ENCODE measurements at regions not wholly inside any gene's neighbourhood (a gene's known extent, or its start where the extent isn't known, plus 50 kb on each side); places are given as distances from the start of the nearest gene placed in this dataset.

DNA sequence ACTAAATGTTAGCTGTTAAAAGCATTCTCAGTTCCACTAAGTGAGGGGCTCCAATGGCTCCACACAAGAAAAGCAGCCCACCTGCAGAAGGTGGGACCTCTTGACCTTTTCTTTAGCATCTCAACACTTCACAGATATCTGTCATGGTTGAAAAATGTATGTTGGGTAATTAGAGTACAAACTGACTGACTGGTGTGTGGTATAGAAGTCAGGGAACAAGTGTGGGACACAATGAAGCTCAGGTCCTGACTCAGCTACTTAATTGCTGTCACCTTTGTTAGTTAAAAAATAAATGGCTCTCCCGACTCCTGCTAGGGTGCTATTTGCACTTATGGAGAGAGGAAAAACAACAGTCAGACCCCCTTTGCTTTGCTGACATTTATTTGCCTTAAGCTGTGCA lies 299.0 kb downstream of the TTC6 start:
- WGBS, 2 donors = 25 to 47% methylated on average over 1 of the region's 1 CpG
- intact Hi-C loops (cut with DNase I) = no loop called here
- FAIRE-seq (no peak), DNase-seq (no peak), ATAC-seq (no peak)
- no peak overlapping the region for H3K27ac ChIP-seq
- peaks cover 0 to 6% (median 0%) of the 10 kb centered on the region in 4 donors for H3K27me3 ChIP-seq
- H3K9me3 ChIP-seq = no peaks in the 10 kb centered on the region
- TF ChIP-seq, protein P1, sequence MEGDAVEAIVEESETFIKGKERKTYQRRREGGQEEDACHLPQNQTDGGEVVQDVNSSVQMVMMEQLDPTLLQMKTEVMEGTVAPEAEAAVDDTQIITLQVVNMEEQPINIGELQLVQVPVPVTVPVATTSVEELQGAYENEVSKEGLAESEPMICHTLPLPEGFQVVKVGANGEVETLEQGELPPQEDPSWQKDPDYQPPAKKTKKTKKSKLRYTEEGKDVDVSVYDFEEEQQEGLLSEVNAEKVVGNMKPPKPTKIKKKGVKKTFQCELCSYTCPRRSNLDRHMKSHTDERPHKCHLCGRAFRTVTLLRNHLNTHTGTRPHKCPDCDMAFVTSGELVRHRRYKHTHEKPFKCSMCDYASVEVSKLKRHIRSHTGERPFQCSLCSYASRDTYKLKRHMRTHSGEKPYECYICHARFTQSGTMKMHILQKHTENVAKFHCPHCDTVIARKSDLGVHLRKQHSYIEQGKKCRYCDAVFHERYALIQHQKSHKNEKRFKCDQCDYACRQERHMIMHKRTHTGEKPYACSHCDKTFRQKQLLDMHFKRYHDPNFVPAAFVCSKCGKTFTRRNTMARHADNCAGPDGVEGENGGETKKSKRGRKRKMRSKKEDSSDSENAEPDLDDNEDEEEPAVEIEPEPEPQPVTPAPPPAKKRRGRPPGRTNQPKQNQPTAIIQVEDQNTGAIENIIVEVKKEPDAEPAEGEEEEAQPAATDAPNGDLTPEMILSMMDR (IDR thresholded peaks at IDR 0.05) = no peak
- no peaks in the 10 kb centered on the region for H3K4me1 ChIP-seq
- H3K36me3 ChIP-seq = no peaks in the 10 kb centered on the region
- H3K4me3 ChIP-seq = no peak overlapping the region

DNA sequence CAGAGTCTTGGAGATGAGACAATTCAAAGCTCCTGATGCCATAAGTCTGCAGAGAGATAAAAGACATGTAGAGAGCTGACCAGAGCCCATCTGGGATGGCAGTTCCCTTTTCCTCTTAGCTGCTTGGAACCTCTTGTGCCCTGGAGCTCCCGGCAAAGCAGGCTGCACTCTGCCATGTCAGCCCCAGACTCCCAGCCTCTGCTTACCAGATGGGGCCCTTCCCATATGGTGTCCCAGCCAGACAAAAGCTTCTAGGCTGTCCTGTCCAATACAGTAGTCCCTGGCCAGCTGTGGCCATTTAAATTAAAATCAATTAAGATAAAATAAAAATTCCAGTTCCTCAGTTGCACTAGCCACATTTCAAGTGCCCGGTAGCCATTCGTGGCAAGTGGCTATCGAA lies 303.9 kb downstream of the TTC6 start:
- FAIRE-seq = no peak
- H3K4me3 ChIP-seq = no peak overlapping the region
- no peak for DNase-seq
- intact Hi-C loops (cut with DNase I) = no loop called here
- no peaks in the 10 kb centered on the region for H3K36me3 ChIP-seq
- H3K4me1 ChIP-seq = no peaks in the 10 kb centered on the region
- H3K27me3 ChIP-seq = peaks cover 0 to 6% (median 0%) of the 10 kb centered on the region in 4 donors
- H3K27ac ChIP-seq = no peak overlapping the region
- TF ChIP-seq, protein P1 (IDR thresholded peaks at IDR 0.05) = no peak
- H3K9me3 ChIP-seq = no peaks in the 10 kb centered on the region
- no peak for ATAC-seq
- 71 to 95% methylated on average over 4 of the region's 4 CpGs for WGBS, 2 donors

DNA sequence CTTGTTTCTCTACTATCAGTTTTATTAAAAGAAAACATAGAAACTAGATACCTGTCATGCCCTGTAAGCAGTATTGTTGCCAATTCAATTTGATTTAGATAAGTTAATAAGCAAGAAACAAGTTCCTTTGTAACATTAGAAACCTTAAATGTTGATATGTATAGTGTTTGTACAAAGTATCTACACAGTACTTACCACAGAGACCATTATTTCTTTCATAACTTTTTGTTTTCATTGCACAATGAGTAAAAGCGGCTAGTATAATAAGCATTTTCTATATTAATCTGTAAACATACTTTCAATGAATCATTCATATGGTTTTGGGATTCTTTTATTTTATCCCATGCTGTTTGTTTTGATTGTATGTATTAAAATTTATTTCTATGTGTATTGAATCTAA lies 305.1 kb downstream of the TTC6 start:
- 68% methylated on average over 1 of the region's 1 CpG for WGBS, 2 donors

DNA sequence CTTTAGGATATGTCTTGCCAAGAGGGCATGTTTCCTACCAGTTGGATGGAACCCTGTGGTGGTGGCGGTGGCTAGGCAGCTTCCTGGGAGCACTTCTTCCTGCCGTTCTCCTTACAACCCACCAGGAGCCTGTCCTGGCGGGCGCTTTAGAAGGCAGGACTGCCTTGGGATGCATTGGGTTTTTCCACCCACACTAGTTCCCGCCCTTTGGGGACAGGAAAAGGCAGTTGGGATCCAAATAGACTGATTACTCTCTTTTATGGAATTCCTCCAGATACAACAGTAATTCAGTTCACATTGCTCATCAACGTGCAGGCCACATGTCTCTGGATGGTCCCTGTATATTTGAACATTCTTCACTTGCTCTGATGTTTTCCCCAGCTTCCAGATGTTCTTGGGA lies 305.7 kb upstream of the SSTR1 start:
- Histone ChIP-seq H3K27ac (no peak overlapping the region), H3K27me3 (peaks cover 0 to 5% (median 0%) of the 10 kb centered on the region in 4 donors), H3K9me3 (no peaks in the 10 kb centered on the region), H3K4me1 (no peaks in the 10 kb centered on the region), H3K4me3 (no peak overlapping the region), H3K36me3 (no peaks in the 10 kb centered on the region)
- TF ChIP-seq, protein P1 (IDR thresholded peaks at IDR 0.05) = no peak
- FAIRE-seq = no peak
- intact Hi-C loops (cut with DNase I) = loop anchor here in 1 of 3 donors (10.0 kb wide), 1 partner anchor 293 kb away; no protein-coding TSS in a partner anchor
- DNase-seq = no peak
- WGBS, 2 donors = 49 to 72% methylated on average over 6 of the region's 6 CpGs
- peak in 2 of 4 donors; percentile 18 to 39 for ATAC-seq

More for the DNA sequence above, 305.1 kb downstream of the TTC6 start:
- Histone ChIP-seq H3K27ac (no peak overlapping the region), H3K4me3 (no peak overlapping the region), H3K9me3 (no peaks in the 10 kb centered on the region), H3K4me1 (no peaks in the 10 kb centered on the region), H3K36me3 (no peaks in the 10 kb centered on the region), H3K27me3 (peaks cover 0 to 6% (median 0%) of the 10 kb centered on the region in 4 donors)
- peak; percentile 32 for FAIRE-seq
- no peak for ATAC-seq
- TF ChIP-seq, protein P1 (IDR thresholded peaks at IDR 0.05) = no peak
- DNase-seq = no peak
- intact Hi-C loops (cut with DNase I) = loop anchor here in 1 of 3 donors (10.0 kb wide), 1 partner anchor 294 kb away; no protein-coding TSS in a partner anchor

DNA sequence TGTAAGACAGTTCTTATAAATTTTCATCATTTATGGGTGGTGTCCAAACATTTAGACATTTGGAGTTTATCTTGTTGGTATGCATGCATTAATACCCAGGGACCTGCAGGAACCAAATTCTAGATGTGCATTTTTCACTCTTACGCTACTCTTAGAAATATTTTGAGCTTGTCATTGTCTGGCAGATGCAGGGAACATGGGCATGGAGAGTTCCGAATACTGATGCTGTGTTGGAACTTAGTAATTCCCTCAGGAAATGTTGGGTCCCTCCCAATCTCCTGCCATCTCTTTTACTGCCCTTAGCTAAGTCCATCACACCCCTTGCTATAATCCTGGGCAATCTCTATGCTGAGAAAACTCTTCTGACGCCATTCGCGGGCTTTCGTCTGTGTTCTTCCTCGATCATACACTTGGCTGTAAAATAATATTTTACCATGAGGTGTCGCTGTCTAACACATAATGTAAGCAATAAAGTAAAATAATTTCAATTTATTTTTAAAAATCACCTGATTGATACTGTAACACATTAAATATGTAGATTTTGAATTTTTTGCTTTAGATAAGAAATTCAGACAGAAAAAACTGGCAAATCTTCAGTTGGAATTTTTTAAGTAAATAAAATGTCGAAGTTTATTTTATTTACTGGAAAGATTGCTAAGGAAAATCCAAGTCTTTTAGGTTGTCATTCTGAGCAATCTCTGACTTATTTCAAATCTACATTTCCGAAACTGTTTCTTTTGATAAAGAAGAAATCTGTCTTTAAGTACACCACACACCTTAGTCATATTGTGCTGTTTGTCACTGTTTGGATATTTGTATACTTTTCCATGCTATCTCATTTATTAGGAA lies 304.1 kb upstream of the SSTR1 start:
- peak in 1 of 6 donors; percentile 23 for DNase-seq
- TF ChIP-seq, protein P1 (IDR thresholded peaks at IDR 0.05) = peak; percentile 26 to 59 (median 50)
- 16 to 19% methylated on average over 10 of the region's 10 CpGs for WGBS, 2 donors
- FAIRE-seq = peak; percentile 45
- Histone ChIP-seq H3K9me3 (no peaks in the 10 kb centered on the region), H3K27ac (no peak overlapping the region), H3K4me1 (no peaks in the 10 kb centered on the region), H3K4me3 (no peak overlapping the region), H3K27me3 (no peaks in the 10 kb centered on the region), H3K36me3 (no peaks in the 10 kb centered on the region)
- ATAC-seq = peak in 3 of 4 donors; percentile 74 to 80 (median 79)
- intact Hi-C loops (cut with DNase I) = loop anchor here in 1 of 3 donors (10.0 kb wide), 1 partner anchor 291 kb away; no protein-coding TSS in a partner anchor
